Keratinocyte (primary cell): ENCODE measurements at regions not wholly inside any gene's neighbourhood (a gene's known extent, or its start where the extent isn't known, plus 50 kb on each side); places are given as distances from the start of the nearest gene placed in this dataset.

Experiments
- DNase-seq: peaks from one replicate; pipeline ENCODE4 v3.0.0-alpha.2; 2011; ENCODE audit warnings: low read depth, missing footprints, low spot score
- FAIRE-seq: peaks from 2 replicates; lab custom pipeline; 2011; peaks lifted over from hg19 to GRCh38; lab: Jason Lieb, UNC
- H2AFZ ChIP-seq: 2 replicates; pipeline ENCODE4 v1.6.0; 2012; ENCODE audit warnings: low read length, control low read depth, inconsistent platforms; ENCODE audit not compliant: control insufficient read depth
- H3K27ac ChIP-seq: 2 replicates; pipeline ENCODE4 v1.5.1; 2011; ENCODE audit warnings: low read length; ENCODE audit not compliant: control insufficient read depth, insufficient read depth
- H3K27me3 ChIP-seq: 3 replicates; pipeline ENCODE4 v1.6.0; 2011; ENCODE audit warnings: low read length; ENCODE audit not compliant: control insufficient read depth, insufficient read depth; ENCODE audit errors: extremely low read depth
- H3K36me3 ChIP-seq, 2 experiments: 2 replicates in 1 of 2; 3 replicates in 1 of 2; pipeline ENCODE4 v1.5.1; 2011; ENCODE audit warnings: low read length in 2 of 2, mild to moderate bottlenecking in 1 of 2; ENCODE audit not compliant: control insufficient read depth in 2 of 2, insufficient read depth in 2 of 2; ENCODE audit errors: extremely low read depth in 1 of 2
- H3K4me1 ChIP-seq: 3 replicates; pipeline ENCODE4 v1.5.1; 2011; ENCODE audit warnings: low read length; ENCODE audit not compliant: control insufficient read depth, insufficient read depth; ENCODE audit errors: extremely low read depth
- H3K4me2 ChIP-seq: 3 replicates; pipeline ENCODE4 v1.6.0; 2011; ENCODE audit warnings: low read depth, low read length; ENCODE audit not compliant: control insufficient read depth, insufficient read depth; ENCODE audit errors: extremely low read depth
- H3K4me3 ChIP-seq, 3 experiments: fragments of 200-600 bp in 1 of 3; sonication (generic) in 1 of 3; 2 replicates in 2 of 3; 3 replicates in 1 of 3; pipeline ENCODE4 v1.5.1; 2011 to 2016; ENCODE audit warnings: low read length in 3 of 3, mild to moderate bottlenecking in 3 of 3, control low read depth in 2 of 3, inconsistent platforms in 1 of 3, low read depth in 1 of 3, mixed read lengths in 1 of 3, mixed run types in 1 of 3, moderate library complexity in 1 of 3; ENCODE audit not compliant: control insufficient read depth in 2 of 3, insufficient read depth in 2 of 3; ENCODE audit errors: extremely low read depth in 1 of 3
- H3K79me2 ChIP-seq: 2 replicates; pipeline ENCODE4 v1.6.0; 2012; ENCODE audit warnings: low read length; ENCODE audit not compliant: control insufficient read depth, insufficient read depth
- H3K9ac ChIP-seq: 3 replicates; pipeline ENCODE4 v1.6.0; 2011; ENCODE audit warnings: low read length; ENCODE audit not compliant: control insufficient read depth, insufficient read depth; ENCODE audit errors: extremely low read depth
- H3K9me1 ChIP-seq: 3 replicates; pipeline ENCODE4 v1.6.0; 2011; ENCODE audit warnings: low read length; ENCODE audit not compliant: control insufficient read depth, insufficient read depth; ENCODE audit errors: extremely low read depth
- H3K9me3 ChIP-seq: 2 replicates; pipeline ENCODE4 v1.5.1; 2012; ENCODE audit warnings: low read depth, low read length; ENCODE audit not compliant: control insufficient read depth
- H4K20me1 ChIP-seq: 3 replicates; pipeline ENCODE4 v1.6.0; 2011; ENCODE audit warnings: low read length; ENCODE audit not compliant: control insufficient read depth, insufficient read depth; ENCODE audit errors: extremely low read depth
- EZH2 ChIP-seq: IDR thresholded peaks from one replicate; pipeline ENCODE4 v1.6.1; 2012; ENCODE audit warnings: inconsistent platforms, mild to moderate bottlenecking, low read length, moderate library complexity
- dilution Hi-C: fragments of 300-500 bp; cut with MboI; formaldehyde crosslinking; loops from one replicate; pipeline ENCODE4 v1.7.0; 2020; ENCODE audit warnings: low sequenced_read_pairs; ENCODE audit not compliant: extremely low pct_ligation_motif_present
- TF ChIP-seq, protein P1 (sequence below), 3 experiments: IDR thresholded peaks in 1 of 3; conservative IDR thresholded peaks in 1 of 3; optimal IDR thresholded peaks in 1 of 3; 2 replicates in 2 of 3; 3 replicates in 1 of 3; pipeline versions ENCODE3 to v1.5.1; 2011; ENCODE audit warnings: low read length in 3 of 3, mild to moderate bottlenecking in 3 of 3, moderate library complexity in 2 of 3, control low read depth in 1 of 3, inconsistent platforms in 1 of 3; ENCODE audit not compliant: insufficient read depth in 2 of 3; ENCODE audit errors: extremely low read depth in 1 of 3

DNA sequence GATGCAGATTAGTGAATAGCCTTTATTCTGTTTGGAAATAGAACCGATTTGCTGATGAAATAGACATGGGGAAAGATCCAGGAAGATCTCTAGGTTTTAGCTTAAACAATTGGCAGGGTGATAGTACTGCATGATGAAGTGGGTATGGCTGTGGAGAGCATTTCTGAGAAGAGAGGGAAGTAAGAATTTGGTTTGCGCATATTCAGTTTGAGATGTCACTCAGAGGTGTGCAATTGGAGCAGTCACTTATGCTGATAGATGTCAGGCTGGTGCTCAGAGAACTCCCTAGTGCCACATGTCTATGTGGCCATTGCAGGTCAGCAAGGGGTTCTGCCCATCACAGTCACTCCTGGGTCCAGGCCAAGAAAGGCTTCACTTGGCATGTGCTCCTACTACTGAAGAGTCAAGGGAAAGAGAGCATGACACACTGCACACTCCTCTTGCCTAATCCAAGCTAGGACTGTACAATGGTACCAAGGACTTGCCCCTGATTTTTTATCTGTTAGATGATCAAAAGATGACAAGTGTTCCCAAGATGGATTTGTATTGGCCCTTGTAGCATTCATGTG is 57.2 kb upstream of the ST8SIA2 start:
- no peak overlapping the region for H3K27ac ChIP-seq
- no peak overlapping the region for H3K9ac ChIP-seq
- no peak overlapping the region for H2AFZ ChIP-seq
- H3K79me2 ChIP-seq: no peaks in the 10 kb centered on the region
- H4K20me1 ChIP-seq: no peaks in the 10 kb centered on the region
- dilution Hi-C loops: no loop called here
- H3K4me3 ChIP-seq: no peak overlapping the region
- H3K9me1 ChIP-seq: no peaks in the 10 kb centered on the region
- no peaks in the 10 kb centered on the region for H3K36me3 ChIP-seq
- TF ChIP-seq EZH2: no peak
- TF ChIP-seq, protein P1, sequence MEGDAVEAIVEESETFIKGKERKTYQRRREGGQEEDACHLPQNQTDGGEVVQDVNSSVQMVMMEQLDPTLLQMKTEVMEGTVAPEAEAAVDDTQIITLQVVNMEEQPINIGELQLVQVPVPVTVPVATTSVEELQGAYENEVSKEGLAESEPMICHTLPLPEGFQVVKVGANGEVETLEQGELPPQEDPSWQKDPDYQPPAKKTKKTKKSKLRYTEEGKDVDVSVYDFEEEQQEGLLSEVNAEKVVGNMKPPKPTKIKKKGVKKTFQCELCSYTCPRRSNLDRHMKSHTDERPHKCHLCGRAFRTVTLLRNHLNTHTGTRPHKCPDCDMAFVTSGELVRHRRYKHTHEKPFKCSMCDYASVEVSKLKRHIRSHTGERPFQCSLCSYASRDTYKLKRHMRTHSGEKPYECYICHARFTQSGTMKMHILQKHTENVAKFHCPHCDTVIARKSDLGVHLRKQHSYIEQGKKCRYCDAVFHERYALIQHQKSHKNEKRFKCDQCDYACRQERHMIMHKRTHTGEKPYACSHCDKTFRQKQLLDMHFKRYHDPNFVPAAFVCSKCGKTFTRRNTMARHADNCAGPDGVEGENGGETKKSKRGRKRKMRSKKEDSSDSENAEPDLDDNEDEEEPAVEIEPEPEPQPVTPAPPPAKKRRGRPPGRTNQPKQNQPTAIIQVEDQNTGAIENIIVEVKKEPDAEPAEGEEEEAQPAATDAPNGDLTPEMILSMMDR (optimal IDR thresholded peaks at IDR 0.05 in 1 of 3, IDR thresholded peaks at IDR 0.05 in 1 of 3, conservative IDR thresholded peaks at IDR 0.05 in 1 of 3; ENCODE audit: extremely low read depth in 1 of 3, insufficient read depth in 2 of 3, low read length in 3 of 3): no peak
- H3K4me2 ChIP-seq: no peak overlapping the region
- no peaks in the 10 kb centered on the region for H3K4me1 ChIP-seq
- no peaks in the 10 kb centered on the region for H3K27me3 ChIP-seq
- no peak for DNase-seq
- FAIRE-seq: no peak
- no peaks in the 10 kb centered on the region for H3K9me3 ChIP-seq

DNA sequence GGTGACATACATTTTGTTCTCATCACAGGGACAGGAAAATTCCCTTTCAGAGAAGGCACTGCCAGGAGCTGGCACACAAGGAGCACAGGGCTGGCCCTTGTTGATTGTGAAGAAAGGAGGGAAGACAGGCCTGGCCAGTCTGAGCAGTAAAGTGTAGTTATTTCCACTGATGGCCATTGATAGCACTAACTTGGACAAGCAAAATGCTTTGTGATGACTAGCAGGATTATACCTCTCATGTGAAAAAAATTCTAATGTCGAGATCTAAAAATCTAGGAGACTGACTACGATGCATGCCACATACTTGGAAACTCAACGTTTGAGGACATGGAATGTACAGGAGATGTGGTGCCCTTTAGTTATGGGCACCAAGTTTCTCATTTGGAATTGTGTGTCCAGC is 54.3 kb upstream of the ST8SIA2 start:
- H3K9me3 ChIP-seq: no peaks in the 10 kb centered on the region
- dilution Hi-C loops: no loop called here
- H3K4me3 ChIP-seq: no peak overlapping the region
- DNase-seq (no peak), FAIRE-seq (no peak)
- no peak overlapping the region for H3K4me2 ChIP-seq
- H3K9me1 ChIP-seq: no peaks in the 10 kb centered on the region
- no peak overlapping the region for H3K27ac ChIP-seq
- H3K79me2 ChIP-seq: no peaks in the 10 kb centered on the region
- no peak overlapping the region for H2AFZ ChIP-seq
- no peaks in the 10 kb centered on the region for H3K36me3 ChIP-seq
- no peak overlapping the region for H3K9ac ChIP-seq
- no peaks in the 10 kb centered on the region for H4K20me1 ChIP-seq
- peaks cover 16% of the 10 kb centered on the region for H3K27me3 ChIP-seq
- H3K4me1 ChIP-seq: no peaks in the 10 kb centered on the region
- no peak for TF ChIP-seq EZH2
- TF ChIP-seq, protein P1 (optimal IDR thresholded peaks at IDR 0.05 in 1 of 3, IDR thresholded peaks at IDR 0.05 in 1 of 3, conservative IDR thresholded peaks at IDR 0.05 in 1 of 3; ENCODE audit: extremely low read depth in 1 of 3, insufficient read depth in 2 of 3, low read length in 3 of 3): no peak
